ENCODE measurements at regions not wholly inside any gene's neighbourhood (a gene's known extent, or its start where the extent isn't known, plus 50 kb on each side); places are given as distances from the start of the nearest gene placed in this dataset.

- no peak for ATAC-seq
- H3K27ac ChIP-seq (ENCODE audit: low read depth, low read length), result no peak overlapping the region
- no TSS peak for BruUV-seq (replicated peaks)
- no peaks in the 10 kb centered on the region for H3K79me2 ChIP-seq (ENCODE audit: insufficient read depth, low read length)
- H3K4me1 ChIP-seq (ENCODE audit: control insufficient read depth in 1 of 2, insufficient read depth in 2 of 2, low read length in 2 of 2), result no peaks in the 10 kb centered on the region
- H3K36me3 ChIP-seq (ENCODE audit: control insufficient read depth in 1 of 2, insufficient read depth in 2 of 2, low read length in 2 of 2), result no peaks in the 10 kb centered on the region
- no peak for DNase-seq (ENCODE audit: low read depth, low spot score)
- H3K9me2 ChIP-seq (ENCODE audit: insufficient read depth), result no peaks in the 10 kb centered on the region
- no peak overlapping the region for H3K9ac ChIP-seq (ENCODE audit: low read length)
- ChIA-PET CTCF (no interaction called here), RAD21 (ENCODE audit: low non-redundant PET in 1 of 2, low total read pairs in 2 of 2, uncharacterized antibody in 2 of 2, unreplicated experiment in 2 of 2) (no interaction called here), POLR2A (no interaction called here)
- intact Hi-C loops (cut with micrococcal nuclease), result no loop called here
- TF ChIP-seq ELF1 (IDR thresholded peaks at IDR 0.05; ENCODE audit: borderline replicate concordance, low read depth) (no peak), CEBPB (IDR thresholded peaks at IDR 0.05; ENCODE audit: low read depth) (no peak), TCF7L2 (IDR thresholded peaks at IDR 0.05; ENCODE audit: borderline replicate concordance, extremely low read depth, insufficient read depth, insufficient read length) (no peak), JUND (IDR thresholded peaks at IDR 0.05) (no peak), YY1 (IDR thresholded peaks at IDR 0.05; ENCODE audit: extremely low read depth, insufficient replicate concordance, low read depth, low read length) (no peak), SIN3A (IDR thresholded peaks at IDR 0.05; ENCODE audit: low read depth) (no peak)
- H3K9me3 ChIP-seq (ENCODE audit: control insufficient read depth in 1 of 2, insufficient read depth in 1 of 2, low read depth in 1 of 2, low read length in 2 of 2), result no peaks in the 10 kb centered on the region
- no peak overlapping the region for H2AFZ ChIP-seq (ENCODE audit: low read depth, low read length, poor library complexity, severe bottlenecking)
- no peaks in the 10 kb centered on the region for H3K27me3 ChIP-seq (ENCODE audit: insufficient read depth, low read length)
- no peaks in the 10 kb centered on the region for H4K20me1 ChIP-seq (ENCODE audit: insufficient read depth)
- H3K4me2 ChIP-seq (ENCODE audit: low read length), result no peak overlapping the region
- no peak overlapping the region for H3K4me3 ChIP-seq (replicated peaks in 1 of 2; ENCODE audit: low read depth in 1 of 2, low read length in 2 of 2)
Observed at GRCh38 chr7:34449765-34450164, 208.3 kb upstream of the NPSR1 start.

GRCh38 chr7:34451183-34451582 is 206.8 kb upstream of the NPSR1 start:
- POLR2A ChIA-PET, result no interaction called here
- no peaks in the 10 kb centered on the region; the same call in 1 of the 2 replicates for H3K9me2 ChIP-seq (ENCODE audit: insufficient read depth)
- ATAC-seq, result no peak

More at GRCh38 chr7:34451183-34451582, 206.8 kb upstream of the NPSR1 start:
- TF ChIP-seq SP1 (IDR thresholded peaks at IDR 0.05; ENCODE audit: low read depth), result no peak
- TF ChIP-seq JUND (IDR thresholded peaks at IDR 0.05), result no peak
- no peak for TF ChIP-seq RAD21 (IDR thresholded peaks at IDR 0.05; ENCODE audit: low read depth)
- no peak for TF ChIP-seq ZNF274 (IDR thresholded peaks at IDR 0.05; ENCODE audit: low read depth, low read length)
- no peak for TF ChIP-seq SRF (IDR thresholded peaks at IDR 0.05; ENCODE audit: low read depth)
- no peak for TF ChIP-seq SIN3A (IDR thresholded peaks at IDR 0.05; ENCODE audit: low read depth)
- TF ChIP-seq EZH2 (IDR thresholded peaks at IDR 0.05), result no peak
- TF ChIP-seq, protein P1, sequence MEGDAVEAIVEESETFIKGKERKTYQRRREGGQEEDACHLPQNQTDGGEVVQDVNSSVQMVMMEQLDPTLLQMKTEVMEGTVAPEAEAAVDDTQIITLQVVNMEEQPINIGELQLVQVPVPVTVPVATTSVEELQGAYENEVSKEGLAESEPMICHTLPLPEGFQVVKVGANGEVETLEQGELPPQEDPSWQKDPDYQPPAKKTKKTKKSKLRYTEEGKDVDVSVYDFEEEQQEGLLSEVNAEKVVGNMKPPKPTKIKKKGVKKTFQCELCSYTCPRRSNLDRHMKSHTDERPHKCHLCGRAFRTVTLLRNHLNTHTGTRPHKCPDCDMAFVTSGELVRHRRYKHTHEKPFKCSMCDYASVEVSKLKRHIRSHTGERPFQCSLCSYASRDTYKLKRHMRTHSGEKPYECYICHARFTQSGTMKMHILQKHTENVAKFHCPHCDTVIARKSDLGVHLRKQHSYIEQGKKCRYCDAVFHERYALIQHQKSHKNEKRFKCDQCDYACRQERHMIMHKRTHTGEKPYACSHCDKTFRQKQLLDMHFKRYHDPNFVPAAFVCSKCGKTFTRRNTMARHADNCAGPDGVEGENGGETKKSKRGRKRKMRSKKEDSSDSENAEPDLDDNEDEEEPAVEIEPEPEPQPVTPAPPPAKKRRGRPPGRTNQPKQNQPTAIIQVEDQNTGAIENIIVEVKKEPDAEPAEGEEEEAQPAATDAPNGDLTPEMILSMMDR (IDR thresholded peaks at IDR 0.05 in 2 of 3, conservative IDR thresholded peaks at IDR 0.05 in 1 of 3; ENCODE audit: borderline replicate concordance in 1 of 3, insufficient read depth in 1 of 3, low read depth in 2 of 3, low read length in 2 of 3), result no peak
- TF ChIP-seq FOSL1 (IDR thresholded peaks at IDR 0.05; ENCODE audit: low read depth), result no peak
- TF ChIP-seq, protein P2, sequence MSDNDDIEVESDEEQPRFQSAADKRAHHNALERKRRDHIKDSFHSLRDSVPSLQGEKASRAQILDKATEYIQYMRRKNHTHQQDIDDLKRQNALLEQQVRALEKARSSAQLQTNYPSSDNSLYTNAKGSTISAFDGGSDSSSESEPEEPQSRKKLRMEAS (IDR thresholded peaks at IDR 0.05), result no peak
- ChIA-PET RAD21 (ENCODE audit: low non-redundant PET in 1 of 2, low total read pairs in 2 of 2, uncharacterized antibody in 2 of 2, unreplicated experiment in 2 of 2) (no interaction called here), CTCF (no interaction called here)
- Histone ChIP-seq H3K27ac (ENCODE audit: low read depth, low read length) (no peak overlapping the region), H4K20me1 (ENCODE audit: insufficient read depth) (no peaks in the 10 kb centered on the region), H3K4me3 (replicated peaks in 1 of 2; ENCODE audit: low read depth in 1 of 2, low read length in 2 of 2) (no peak overlapping the region), H3K36me3 (ENCODE audit: control insufficient read depth in 1 of 2, insufficient read depth in 2 of 2, low read length in 2 of 2) (no peaks in the 10 kb centered on the region), H3K9ac (ENCODE audit: low read length) (no peak overlapping the region), H3K27me3 (ENCODE audit: insufficient read depth, low read length) (no peaks in the 10 kb centered on the region), H3K4me2 (ENCODE audit: low read length) (no peak overlapping the region), H3K9me3 (ENCODE audit: control insufficient read depth in 1 of 2, insufficient read depth in 1 of 2, low read depth in 1 of 2, low read length in 2 of 2) (no peaks in the 10 kb centered on the region), H3K4me1 (ENCODE audit: control insufficient read depth in 1 of 2, insufficient read depth in 2 of 2, low read length in 2 of 2) (no peaks in the 10 kb centered on the region), H2AFZ (ENCODE audit: low read depth, low read length, poor library complexity, severe bottlenecking) (no peak overlapping the region), H3K79me2 (ENCODE audit: insufficient read depth, low read length) (no peaks in the 10 kb centered on the region)
- no peak for DNase-seq (ENCODE audit: low read depth, low spot score)
- BruUV-seq (replicated peaks), result no TSS peak
- intact Hi-C loops (cut with micrococcal nuclease), result no loop called here
